Fibroblast of villous mesenchyme (primary cell): ENCODE measurements at regions not wholly inside any gene's neighbourhood (a gene's known extent, or its start where the extent isn't known, plus 50 kb on each side); places are given as distances from the start of the nearest gene placed in this dataset.

Experiments
- DNase-seq: peaks from one replicate; pipeline ENCODE4 v3.0.0-alpha.2; 2010; ENCODE audit warnings: low read depth
- H3K4me3 ChIP-seq: 2 replicates; pipeline ENCODE4 v1.5.1; 2011; ENCODE audit warnings: low read depth, mild to moderate bottlenecking, low read length
- CTCF ChIP-seq: IDR thresholded peaks from 2 replicates; pipeline ENCODE4 v1.5.1; 2012; ENCODE audit warnings: low read depth, mild to moderate bottlenecking, low read length; ENCODE audit not compliant: insufficient read depth

GRCh38 chr2:226338825-226339224 lies 460.8 kb downstream of the IRS1 start:
- no peak for TF ChIP-seq CTCF
- no peak overlapping the region for H3K4me3 ChIP-seq
- DNase-seq = no peak

DNA sequence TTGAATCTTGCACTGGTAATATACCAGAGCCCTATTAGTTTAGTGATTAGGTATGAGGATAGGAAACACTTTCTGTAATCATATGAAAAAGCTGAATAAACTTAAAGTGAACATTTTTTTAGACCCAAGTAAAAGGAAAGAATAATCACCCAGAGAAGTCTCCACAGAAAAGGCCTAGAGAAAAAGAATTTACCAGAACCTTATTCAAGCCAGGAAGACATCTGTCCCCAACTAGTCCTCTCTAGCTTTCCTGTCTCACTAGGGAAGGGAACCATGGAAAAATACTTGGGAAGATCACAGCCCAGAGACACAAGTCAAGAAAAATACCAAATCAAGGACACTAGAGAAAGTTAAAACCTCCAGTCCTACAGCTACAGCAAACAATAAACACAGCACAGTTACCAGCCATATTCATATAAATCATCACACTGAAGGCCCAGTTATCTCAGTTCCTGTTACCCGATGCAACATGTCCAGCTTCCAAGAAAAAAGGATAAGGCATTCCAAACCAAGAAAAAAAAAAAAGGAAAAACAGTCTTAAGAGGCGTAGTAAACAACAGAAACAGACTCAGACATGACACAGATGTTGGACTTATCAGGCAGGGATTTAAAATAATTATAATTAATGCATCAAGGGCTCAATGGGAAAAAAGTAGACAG lies 461.5 kb downstream of the IRS1 start:
- H3K4me3 ChIP-seq = no peak overlapping the region
- DNase-seq = peak; percentile 94
- TF ChIP-seq CTCF = no peak

GRCh38 chr2:226336283-226336682 lies 463.3 kb downstream of the IRS1 start:
- DNase-seq = no peak
- no peak for TF ChIP-seq CTCF
- H3K4me3 ChIP-seq = no peak overlapping the region

- TF ChIP-seq CTCF = no peak
- H3K4me3 ChIP-seq = no peak overlapping the region
- peak; percentile 71 for DNase-seq
These were observed 464.5 kb downstream of the IRS1 start for GRCh38 chr2:226334981-226335720.

DNA sequence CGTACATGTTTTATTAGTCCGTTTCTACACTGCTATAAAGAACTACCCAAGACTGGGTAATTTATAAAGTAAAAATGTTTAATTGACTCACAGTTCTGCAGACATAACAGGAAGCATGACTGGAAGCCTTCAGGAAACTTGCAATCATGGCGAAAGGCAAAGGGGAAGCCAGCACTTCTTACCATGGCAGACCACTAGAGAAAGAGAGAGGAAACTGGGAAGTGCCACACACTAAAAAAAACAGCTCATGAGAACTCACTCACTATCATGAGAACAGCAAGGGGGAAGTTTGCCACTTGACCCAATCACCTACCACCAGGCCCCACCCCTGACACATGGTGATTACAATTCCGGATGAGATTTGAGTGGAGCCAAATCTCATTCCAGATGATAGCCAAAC lies 466.2 kb downstream of the IRS1 start:
- TF ChIP-seq CTCF = no peak
- no peak overlapping the region for H3K4me3 ChIP-seq
- DNase-seq = no peak

DNA sequence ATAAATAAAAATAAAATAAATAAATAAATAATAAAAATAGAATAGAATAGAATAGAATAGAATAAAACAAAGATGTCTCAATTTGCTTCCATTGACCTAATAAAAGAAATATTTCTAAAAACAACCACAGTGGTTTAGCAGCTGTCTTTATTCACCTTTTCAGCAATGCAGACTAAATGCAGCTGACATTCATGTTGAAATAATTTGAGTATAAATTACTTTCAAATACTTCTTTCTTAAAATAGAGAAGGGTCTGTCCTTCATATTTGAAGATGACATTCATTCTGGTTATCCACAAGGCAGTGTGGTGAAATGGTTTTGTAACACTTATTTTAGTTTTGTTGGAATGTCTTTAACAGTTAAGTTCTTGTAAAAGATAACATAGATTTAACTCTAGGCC lies 469.4 kb downstream of the IRS1 start:
- no peak for DNase-seq
- TF ChIP-seq CTCF = no peak
- no peak overlapping the region for H3K4me3 ChIP-seq
